GM21576 (cell line): ENCODE measurements at regions not wholly inside any gene's neighbourhood (a gene's known extent, or its start where the extent isn't known, plus 50 kb on each side); places are given as distances from the start of the nearest gene placed in this dataset.

Experiments
- ATAC-seq: cut with Tn5 transposase; IDR thresholded peaks from one replicate; pipeline ENCODE4 v1.9.1; 2021; ENCODE audit warnings: mild to moderate bottlenecking, moderate library complexity; ENCODE audit not compliant: unreplicated experiment

- no peak for ATAC-seq
Observed at GRCh38 chr2:16851126-16851525, 185.5 kb upstream of the CYRIA start.

GRCh38 chr2:16840496-16841172, 175.0 kb upstream of the CYRIA start:
- ATAC-seq, result no peak

- ATAC-seq, result no peak
Observed at GRCh38 chr2:16832910-16833309, 167.3 kb upstream of the CYRIA start.

GRCh38 chr2:16828828-16829160, 163.2 kb upstream of the CYRIA start:
- no peak for ATAC-seq

GRCh38 chr2:16828044-16828827, 162.6 kb upstream of the CYRIA start:
- no peak for ATAC-seq

- no peak for ATAC-seq
Observed at GRCh38 chr2:16824472-16824871, 158.8 kb upstream of the CYRIA start.

- no peak for ATAC-seq
Observed at GRCh38 chr2:16821692-16822091, 156.1 kb upstream of the CYRIA start.

GRCh38 chr2:16818203-16818556, 152.5 kb upstream of the CYRIA start:
- ATAC-seq, result no peak

- ATAC-seq, result no peak
Observed at GRCh38 chr2:16817305-16818202, 151.9 kb upstream of the CYRIA start.

- ATAC-seq, result no peak
Observed at GRCh38 chr2:16816522-16816921, 150.9 kb upstream of the CYRIA start.

GRCh38 chr2:16816016-16816415, 150.4 kb upstream of the CYRIA start:
- ATAC-seq, result no peak

GRCh38 chr2:16813593-16813992, 148.0 kb upstream of the CYRIA start:
- no peak for ATAC-seq

GRCh38 chr2:16798472-16798871, 132.8 kb upstream of the CYRIA start:
- no peak for ATAC-seq

GRCh38 chr2:16791496-16791895, 125.9 kb upstream of the CYRIA start:
- ATAC-seq, result no peak

- no peak for ATAC-seq
Observed at GRCh38 chr2:16785149-16785548, 119.5 kb upstream of the CYRIA start.

GRCh38 chr2:16784652-16785051, 119.0 kb upstream of the CYRIA start:
- ATAC-seq, result no peak

GRCh38 chr2:16777123-16777870, 111.7 kb upstream of the CYRIA start:
- no peak for ATAC-seq

- no peak for ATAC-seq
Observed at GRCh38 chr2:16775899-16776231, 110.2 kb upstream of the CYRIA start.

GRCh38 chr2:16774980-16775898, 109.6 kb upstream of the CYRIA start:
- ATAC-seq, result no peak

GRCh38 chr2:16774091-16774490, 108.5 kb upstream of the CYRIA start:
- ATAC-seq, result no peak
